ENCODE measurements at regions not wholly inside any gene's neighbourhood (a gene's known extent, or its start where the extent isn't known, plus 50 kb on each side); places are given as distances from the start of the nearest gene placed in this dataset.

GRCh38 chr2:196468394-196468793, 171.1 kb upstream of the CCDC150 start:
- Histone ChIP-seq H3K36me3 (ENCODE audit: control insufficient read depth, insufficient read depth, low read length) (no peaks in the 10 kb centered on the region), H3K27ac (no peak overlapping the region), H3K9ac (no peak overlapping the region), H3K79me2 (no peaks in the 10 kb centered on the region), H3K4me3 (ENCODE audit: low read depth, low read length) (no peak overlapping the region), H3K4me1 (peaks cover 33% of the 10 kb centered on the region), H3K9me3 (ENCODE audit: control insufficient read depth, low read length) (peaks cover 2% of the 10 kb centered on the region), H3K4me2 (ENCODE audit: low read length) (peak overlapping the region; percentile 37), H2AFZ (peak overlapping the region; percentile 33), H3K27me3 (ENCODE audit: control insufficient read depth, insufficient read depth, low read length) (no peaks in the 10 kb centered on the region)
- peak; percentile 7 for TF ChIP-seq CTCF (IDR thresholded peaks at IDR 0.05)

- no peak for TF ChIP-seq CTCF (IDR thresholded peaks at IDR 0.05)
- no peaks in the 10 kb centered on the region for H3K36me3 ChIP-seq (ENCODE audit: control insufficient read depth, insufficient read depth, low read length)
- peaks cover 1% of the 10 kb centered on the region for H3K4me1 ChIP-seq
- no peaks in the 10 kb centered on the region for H3K79me2 ChIP-seq
- peak overlapping the region; percentile 23 for H2AFZ ChIP-seq
- no peak overlapping the region for H3K9ac ChIP-seq
- no peak overlapping the region for H3K4me3 ChIP-seq (ENCODE audit: low read depth, low read length)
- H3K27ac ChIP-seq, result no peak overlapping the region
- H3K4me2 ChIP-seq (ENCODE audit: low read length), result no peak overlapping the region
- H3K9me3 ChIP-seq (ENCODE audit: control insufficient read depth, low read length), result no peaks in the 10 kb centered on the region
- no peaks in the 10 kb centered on the region for H3K27me3 ChIP-seq (ENCODE audit: control insufficient read depth, insufficient read depth, low read length)
Observed at GRCh38 chr2:196473617-196474016, 165.9 kb upstream of the CCDC150 start.

- Histone ChIP-seq H3K9me3 (ENCODE audit: control insufficient read depth, low read length) (no peaks in the 10 kb centered on the region), H2AFZ (no peak overlapping the region), H3K4me3 (ENCODE audit: low read depth, low read length) (no peak overlapping the region), H3K9ac (no peak overlapping the region), H3K27me3 (ENCODE audit: control insufficient read depth, insufficient read depth, low read length) (no peaks in the 10 kb centered on the region), H3K4me1 (no peaks in the 10 kb centered on the region), H3K4me2 (ENCODE audit: low read length) (no peak overlapping the region), H3K36me3 (ENCODE audit: control insufficient read depth, insufficient read depth, low read length) (no peaks in the 10 kb centered on the region), H3K27ac (no peak overlapping the region), H3K79me2 (no peaks in the 10 kb centered on the region)
- no peak for TF ChIP-seq CTCF (IDR thresholded peaks at IDR 0.05)
Observed at GRCh38 chr2:196475611-196476010, 163.9 kb upstream of the CCDC150 start.

- Histone ChIP-seq H2AFZ (no peak overlapping the region), H3K9me3 (ENCODE audit: control insufficient read depth, low read length) (no peaks in the 10 kb centered on the region), H3K4me3 (ENCODE audit: low read depth, low read length) (no peak overlapping the region), H3K79me2 (no peaks in the 10 kb centered on the region), H3K27ac (no peak overlapping the region), H3K4me2 (ENCODE audit: low read length) (no peak overlapping the region), H3K9ac (no peak overlapping the region), H3K27me3 (ENCODE audit: control insufficient read depth, insufficient read depth, low read length) (no peaks in the 10 kb centered on the region), H3K36me3 (ENCODE audit: control insufficient read depth, insufficient read depth, low read length) (no peaks in the 10 kb centered on the region), H3K4me1 (no peaks in the 10 kb centered on the region)
- TF ChIP-seq CTCF (IDR thresholded peaks at IDR 0.05), result no peak
Observed at GRCh38 chr2:196478588-196478987, 160.9 kb upstream of the CCDC150 start.

- Histone ChIP-seq H3K9me3 (ENCODE audit: control insufficient read depth, low read length) (no peaks in the 10 kb centered on the region), H3K36me3 (ENCODE audit: control insufficient read depth, insufficient read depth, low read length) (no peaks in the 10 kb centered on the region), H3K27me3 (ENCODE audit: control insufficient read depth, insufficient read depth, low read length) (no peaks in the 10 kb centered on the region), H3K27ac (no peak overlapping the region), H3K4me2 (ENCODE audit: low read length) (no peak overlapping the region), H2AFZ (no peak overlapping the region), H3K9ac (no peak overlapping the region), H3K4me1 (no peaks in the 10 kb centered on the region), H3K4me3 (ENCODE audit: low read depth, low read length) (no peak overlapping the region), H3K79me2 (no peaks in the 10 kb centered on the region)
- no peak for TF ChIP-seq CTCF (IDR thresholded peaks at IDR 0.05)
Observed at GRCh38 chr2:196479350-196479749, 160.2 kb upstream of the CCDC150 start.
